ENCODE measurements at regions not wholly inside any gene's neighbourhood (a gene's known extent, or its start where the extent isn't known, plus 50 kb on each side); places are given as distances from the start of the nearest gene placed in this dataset.

DNA sequence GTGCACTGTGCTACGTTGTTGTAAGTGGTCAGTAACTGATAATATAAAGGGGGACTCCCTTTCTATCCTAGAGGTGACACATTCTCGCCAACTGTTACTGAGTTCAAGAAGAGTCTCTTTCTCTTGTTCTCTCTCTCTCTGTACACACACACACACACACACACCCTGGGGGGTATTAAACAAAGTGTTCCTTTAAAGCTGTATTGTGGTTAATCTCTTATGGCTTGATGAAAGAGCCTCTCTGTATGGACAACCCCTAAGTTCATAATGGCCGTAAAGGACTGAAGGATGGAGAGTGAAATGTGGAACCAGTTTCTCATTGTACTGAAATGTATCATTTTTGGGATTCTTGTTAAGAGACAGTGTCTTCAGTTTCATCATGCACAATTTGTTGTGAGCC is 145.2 kb upstream of the BMPER start:
- no peak for DNase-seq

DNA sequence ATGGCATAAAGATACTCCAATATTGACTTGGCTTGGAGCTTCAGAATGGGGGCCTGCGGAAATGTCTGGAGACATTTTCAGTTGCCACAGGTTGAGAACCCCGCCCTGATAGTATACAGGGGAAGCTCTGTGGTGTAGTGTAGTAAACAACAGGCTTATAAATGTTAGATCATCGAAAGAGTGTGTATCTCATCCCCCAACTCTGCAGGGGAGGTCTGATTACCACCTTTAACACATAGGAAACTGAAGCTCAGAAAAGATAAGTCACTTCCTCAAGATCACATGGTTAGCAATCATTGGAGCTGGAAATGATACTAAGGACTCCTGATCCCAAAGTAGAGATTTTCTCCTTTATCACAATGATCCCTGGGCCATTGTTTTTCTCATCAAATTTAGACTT is 144.5 kb upstream of the BMPER start:
- DNase-seq, result no peak

DNA sequence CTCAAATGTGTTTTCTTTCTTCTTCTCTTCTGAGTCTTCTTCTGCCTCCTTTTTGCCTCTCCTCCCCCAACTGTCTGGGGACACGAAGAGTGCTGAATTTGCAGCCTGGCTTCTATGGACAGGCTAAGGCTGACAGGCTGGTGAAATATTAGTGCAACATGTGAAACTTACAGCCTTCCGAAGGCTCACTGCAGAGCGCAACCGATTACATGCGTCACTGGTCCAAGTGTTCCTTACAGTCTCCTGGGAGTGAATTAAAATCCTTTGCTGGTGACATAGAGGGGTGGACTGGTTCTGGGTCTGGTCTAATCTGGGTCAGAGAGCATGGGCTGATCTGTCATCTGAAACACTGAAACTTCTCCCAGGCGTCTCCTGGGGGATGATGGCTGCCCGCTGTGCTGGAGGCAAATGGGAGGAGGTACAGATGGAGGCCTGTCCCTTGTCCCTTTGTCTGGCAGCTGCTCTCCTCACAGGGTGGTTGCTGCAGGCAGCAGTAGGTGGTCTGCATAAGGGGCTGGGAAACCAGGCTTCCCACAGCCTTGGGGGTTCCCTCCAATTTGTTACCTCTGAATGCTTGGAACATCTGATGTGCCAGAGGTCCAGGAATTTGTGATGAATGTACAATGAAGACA is 143.8 kb upstream of the BMPER start:
- no peak for DNase-seq

DNA sequence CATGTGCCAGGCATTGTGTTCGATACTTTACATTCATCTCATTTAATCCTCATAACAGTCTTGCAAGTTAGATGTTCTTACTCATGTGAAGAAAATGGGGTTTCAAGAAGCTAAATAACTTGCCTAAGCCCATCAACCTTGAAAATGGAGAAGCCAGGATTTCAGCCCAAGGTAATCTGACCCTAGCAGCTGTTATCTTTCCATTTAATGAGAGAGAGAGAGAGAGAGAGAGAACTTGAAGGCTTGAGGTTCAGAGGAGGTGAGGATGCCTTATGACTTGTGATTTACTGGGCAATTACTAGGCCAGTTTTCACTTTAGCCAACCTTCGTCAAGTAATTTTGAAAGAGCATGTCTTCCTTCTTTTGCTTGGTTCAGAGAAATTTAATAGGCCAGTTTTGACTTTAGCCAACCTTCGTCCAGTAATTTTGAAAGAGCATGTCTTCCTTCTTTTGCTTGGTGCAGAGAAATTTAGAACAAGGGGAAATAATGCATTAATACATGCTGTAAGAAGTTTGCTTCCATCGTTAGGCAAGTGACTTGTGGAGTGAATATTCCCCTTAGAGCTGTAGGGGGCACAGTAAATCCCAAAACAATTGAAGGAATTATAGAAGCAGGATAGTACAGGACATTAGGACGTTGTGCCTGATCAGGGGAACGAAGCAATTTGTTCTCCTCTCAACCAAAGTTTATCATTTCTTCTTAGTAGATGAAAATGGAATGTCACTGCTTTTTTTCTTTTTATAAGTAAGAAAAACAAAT is 143.0 kb upstream of the BMPER start:
- DNase-seq, result no peak

DNA sequence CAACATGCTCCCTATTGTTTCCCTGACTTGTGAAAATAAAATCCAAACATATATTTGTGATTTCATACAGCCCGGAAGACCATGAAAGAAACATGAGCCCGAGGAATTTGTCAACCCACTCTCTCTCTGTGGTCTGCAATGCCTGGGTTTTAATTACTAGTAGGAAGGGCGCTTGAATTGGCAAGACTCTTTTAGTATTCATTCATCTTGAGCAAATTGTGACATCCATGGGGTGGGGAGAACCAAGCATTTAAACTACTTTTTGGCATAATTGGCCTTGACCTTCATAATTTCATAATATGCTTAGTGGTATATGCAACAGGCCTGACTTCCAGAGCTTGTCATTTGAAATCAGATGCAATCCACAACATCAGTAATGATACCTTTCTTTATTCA is 142.4 kb upstream of the BMPER start:
- DNase-seq, result no peak

DNA sequence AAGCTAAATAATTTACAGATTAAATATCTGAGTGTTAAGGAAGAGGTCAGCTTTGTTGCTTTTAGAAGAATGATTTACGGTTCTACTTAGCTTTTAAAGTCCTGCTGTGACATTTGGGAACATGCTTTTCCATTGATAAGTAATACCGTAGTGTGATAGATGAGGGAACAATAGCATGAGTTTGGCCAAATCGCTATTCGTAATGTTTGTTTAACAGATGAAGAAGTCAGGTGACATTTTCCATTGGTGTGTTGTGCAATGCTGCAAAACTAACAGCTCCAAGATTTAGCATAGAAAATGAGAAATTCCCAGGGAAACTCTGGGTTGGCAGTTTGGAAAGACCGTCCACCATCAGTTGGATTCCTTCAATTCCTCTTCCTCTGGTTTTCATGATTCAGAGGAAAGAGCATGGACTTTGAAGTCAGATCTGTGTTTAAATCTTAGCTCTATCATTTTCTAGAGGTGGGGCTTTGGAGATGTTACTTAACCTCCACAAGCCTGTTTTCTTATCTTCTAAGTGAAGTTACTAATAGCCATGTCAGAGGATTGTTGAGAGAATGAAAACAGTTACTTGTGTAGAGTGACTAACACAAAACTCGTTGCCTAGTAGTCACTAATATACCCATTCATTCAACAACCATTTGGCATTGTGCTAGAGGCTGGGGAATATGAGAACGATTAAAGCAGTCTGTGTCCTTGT is 140.4 kb upstream of the BMPER start:
- DNase-seq, result no peak

DNA sequence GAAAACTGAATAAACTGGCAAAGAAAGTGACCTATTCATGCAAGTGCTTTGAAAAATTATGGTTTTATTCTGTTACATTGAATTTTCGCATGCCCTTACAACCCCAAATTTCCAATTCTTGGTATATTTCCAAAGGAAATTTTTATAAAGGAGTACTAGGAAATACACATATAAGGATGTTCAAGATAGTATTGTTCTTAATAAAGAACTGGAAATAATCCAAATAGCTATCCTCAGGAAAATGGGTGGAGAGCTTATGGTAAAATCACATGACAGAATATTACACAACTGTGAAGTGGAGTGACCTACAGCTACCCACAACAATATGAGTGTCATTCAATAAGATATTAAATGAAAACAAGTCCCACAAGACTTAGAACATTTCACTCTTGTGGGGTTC is 138.9 kb upstream of the BMPER start:
- DNase-seq, result no peak

DNA sequence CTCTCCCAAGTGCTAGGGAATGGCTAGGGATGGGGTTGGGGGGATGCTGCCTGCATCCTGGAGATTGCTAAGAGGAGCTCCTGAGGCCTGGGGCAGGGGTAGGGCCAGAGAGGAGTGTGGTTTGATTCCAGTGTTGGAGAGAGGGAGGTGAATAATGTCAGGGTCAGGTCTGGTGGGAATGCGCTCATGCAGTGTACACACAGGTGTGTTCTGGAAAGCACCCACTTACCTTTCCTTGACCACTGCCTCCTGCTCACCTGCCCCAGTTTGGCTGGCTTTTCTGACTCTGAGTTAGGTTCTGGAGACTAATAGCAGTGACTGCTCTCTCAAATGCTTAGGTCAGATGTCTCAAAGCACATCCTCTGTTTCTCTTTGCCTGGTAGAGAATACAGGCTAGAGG is 135.4 kb upstream of the BMPER start:
- no peak for DNase-seq

DNA sequence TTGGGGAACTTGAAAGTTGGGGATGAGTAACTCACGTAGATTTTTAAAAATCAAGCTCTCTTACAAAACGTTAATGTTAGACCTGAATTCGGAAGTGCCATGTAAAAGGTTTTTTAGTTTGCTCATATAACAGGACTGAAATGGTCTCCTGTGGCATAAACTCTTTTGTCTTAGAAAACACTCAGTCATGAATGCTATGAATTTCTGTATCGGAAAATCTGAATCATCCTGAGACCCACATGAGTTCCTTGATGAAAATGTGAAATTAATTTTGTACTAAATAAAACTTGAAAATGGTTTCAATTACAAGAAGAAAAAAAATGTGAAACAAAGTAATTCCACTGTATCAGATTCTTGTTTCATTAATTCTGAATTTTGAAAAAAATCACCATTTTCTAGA is 134.8 kb upstream of the BMPER start:
- no peak for DNase-seq

DNA sequence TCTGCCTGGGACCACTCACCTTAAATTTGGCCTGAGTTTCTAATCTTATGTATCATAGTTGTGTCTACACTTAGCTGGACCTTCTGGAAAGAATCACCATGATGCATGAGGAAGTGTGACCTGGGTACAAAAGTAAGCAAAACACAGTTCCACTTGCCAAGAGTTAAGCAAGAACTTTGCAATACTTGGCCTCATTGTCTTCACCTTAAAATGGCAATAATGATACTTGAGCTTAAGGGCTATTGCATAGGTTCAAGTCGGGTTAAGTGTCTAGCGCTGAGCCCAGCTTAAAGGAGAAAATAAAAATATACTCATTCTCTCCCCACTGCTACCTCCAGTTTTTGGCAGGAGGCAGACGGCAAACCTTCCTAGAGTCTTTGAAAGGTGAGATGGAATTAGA is 133.9 kb upstream of the BMPER start:
- no peak for DNase-seq

DNA sequence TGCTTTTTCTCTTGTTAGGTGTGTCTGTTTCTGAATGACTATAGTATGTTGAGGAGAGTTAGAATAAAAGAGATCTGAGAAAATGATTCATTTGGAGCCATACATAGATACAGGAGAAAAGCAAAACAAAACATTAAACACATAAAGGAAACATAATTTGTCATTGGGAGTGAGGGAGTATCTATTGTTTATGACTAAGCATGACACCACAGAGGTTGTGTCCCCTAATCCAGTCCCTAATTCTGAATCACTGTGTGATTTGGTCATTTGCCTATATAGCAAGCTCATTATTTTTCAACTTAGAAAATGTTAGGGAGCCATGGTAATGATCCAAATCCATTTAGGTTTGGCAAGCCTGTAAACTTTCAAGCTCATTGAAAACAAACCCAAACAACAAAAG is 132.3 kb upstream of the BMPER start:
- DNase-seq, result no peak

DNA sequence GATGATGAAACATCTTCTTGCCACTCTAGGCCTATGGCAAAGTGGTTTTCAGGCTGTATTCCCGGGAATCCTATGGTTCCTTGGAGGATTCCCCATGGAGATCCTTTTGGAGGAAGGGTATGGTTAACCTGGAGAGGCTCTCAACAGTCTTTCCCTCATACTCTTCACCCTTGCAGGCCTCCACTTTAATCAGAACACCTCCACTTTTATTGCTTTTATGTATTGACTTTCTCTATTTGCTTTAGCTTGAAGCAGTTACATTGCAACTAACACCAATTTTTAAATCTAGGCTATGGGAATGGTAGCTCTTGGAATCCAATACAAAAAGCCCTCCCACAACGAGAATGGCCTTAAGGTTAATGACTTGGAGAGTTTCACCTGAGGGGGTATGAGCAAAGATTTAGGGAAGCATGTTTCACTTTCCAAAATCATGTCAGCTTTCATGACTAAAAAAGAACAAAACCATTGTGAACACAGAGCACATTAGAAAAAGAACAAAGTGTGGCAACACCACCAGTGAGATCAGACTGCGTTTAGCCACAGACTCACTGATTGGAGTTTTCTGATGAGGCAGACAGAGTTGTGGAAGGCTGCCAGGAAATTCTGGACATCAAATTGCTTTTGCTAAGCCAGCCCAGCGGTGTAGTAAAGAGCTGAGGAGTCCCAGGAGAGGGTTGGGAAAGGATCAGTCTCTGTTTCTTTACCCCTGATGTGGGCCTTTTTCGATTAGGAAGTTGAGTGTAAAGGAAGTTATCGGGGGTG is 130.4 kb upstream of the BMPER start:
- DNase-seq, result no peak

DNA sequence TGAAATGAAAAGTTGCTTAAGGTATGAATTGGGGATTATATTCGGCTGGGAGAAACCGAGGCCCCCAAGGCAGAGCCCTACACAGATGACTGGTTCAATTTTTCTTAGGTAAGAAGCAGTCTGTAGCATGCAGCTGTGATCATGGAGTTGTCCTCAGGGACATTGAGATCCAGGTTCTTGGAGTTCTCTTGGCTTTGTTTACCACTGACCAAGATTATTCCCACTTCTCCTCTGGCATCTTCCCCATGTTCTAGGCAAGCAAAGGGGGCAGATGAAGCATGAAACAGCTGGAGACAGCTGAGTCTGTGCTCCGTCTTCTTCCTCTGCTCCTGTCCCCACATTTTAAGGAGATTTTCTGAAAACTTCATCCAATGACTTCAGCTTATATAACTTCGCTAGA is 129.5 kb upstream of the BMPER start:
- no peak for DNase-seq

DNA sequence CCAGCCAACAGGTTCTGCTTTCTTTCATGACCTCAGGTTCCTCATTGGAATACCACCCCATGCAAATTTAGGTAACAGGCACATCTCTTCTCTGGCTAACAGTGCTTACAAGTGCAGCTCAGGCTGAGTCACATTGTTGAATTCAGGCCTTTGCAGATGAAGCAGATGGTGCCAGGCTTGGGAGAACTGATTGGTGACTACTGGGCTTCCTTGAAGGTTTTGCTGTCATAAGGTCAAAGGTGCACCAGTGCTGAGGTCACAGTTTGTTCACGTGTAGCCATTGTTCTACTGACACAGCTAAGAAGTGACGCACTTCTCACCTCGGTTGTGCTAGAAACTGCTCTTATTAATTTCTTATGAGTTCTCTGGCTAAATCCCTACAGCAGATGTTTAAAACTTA is 128.6 kb upstream of the BMPER start:
- DNase-seq, result no peak

DNA sequence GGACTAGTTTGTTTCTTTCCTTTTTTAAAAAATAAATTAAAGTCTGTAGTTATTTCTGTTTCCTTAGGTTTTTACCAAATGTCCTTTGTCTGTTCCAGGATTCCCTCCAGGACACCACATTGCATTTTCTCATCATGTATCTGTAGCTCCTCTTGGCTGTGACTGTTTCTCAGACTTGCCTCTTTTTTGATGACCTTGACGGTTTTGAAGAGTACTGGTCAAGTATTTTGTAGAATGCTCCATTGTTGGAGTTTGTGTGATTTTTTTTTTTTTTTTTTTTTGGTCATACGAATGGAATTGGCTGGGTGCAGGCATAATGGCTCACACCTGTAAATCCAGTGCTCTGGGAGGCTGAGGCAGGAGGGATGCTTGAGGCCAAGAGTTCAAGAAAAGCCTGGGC is 127.1 kb upstream of the BMPER start:
- DNase-seq, result no peak

DNA sequence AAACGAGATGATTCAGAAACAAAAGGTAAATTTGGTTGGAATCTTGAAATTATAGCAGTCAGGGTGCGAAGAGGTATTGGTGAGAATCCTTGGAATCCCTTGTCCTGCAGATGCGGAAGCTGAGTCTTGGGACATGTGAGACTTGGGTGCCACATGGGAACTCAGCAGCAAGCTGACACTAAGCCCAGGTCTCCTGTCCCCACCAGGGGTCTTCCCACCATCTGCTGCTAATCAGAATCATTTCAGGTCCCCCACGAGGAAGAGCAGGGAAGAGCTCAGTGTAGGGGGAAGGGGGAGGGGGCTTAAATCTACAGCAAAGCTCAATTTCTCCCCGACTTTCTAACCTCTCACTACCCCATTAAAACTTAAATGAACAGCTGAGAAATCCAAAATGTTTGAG is 126.1 kb upstream of the BMPER start:
- DNase-seq, result no peak

DNA sequence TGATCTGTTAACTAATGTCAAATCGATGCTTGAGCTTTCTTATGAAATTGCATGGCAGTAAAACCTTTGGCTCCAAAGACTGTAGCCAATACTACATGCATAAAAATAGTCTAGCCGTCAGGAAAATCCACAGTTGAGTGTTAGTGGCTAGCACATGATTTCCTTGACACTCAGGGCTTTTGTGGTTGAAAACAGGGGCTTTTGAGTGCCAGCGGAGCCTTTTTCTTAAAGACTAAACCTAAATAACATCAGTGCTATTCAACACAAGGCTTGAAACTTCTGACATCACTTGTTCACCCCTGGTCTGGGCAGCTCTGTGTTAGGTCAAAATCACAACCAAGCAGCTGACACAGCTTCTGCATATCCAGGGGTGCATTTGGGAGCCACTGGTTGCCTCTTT is 124.2 kb upstream of the BMPER start:
- no peak for DNase-seq

DNA sequence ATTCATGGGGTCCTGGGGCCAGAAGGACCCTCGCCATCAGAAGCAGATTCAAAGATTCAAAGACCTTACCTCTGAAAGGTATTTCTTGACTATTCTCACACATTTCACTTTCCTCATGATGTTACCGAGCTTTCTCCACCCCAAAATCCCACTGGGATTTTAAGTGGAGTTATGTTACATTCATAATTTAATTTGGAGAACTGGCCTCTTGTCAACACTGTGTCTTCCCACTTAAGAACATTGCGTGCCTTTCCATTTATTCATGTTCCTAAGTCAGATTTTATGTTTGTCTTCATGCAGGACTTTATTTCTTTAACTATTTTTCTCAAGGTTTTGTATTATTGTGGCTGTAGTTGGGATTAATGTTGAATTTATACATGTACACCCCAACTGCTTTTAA is 123.5 kb upstream of the BMPER start:
- no peak for DNase-seq

DNA sequence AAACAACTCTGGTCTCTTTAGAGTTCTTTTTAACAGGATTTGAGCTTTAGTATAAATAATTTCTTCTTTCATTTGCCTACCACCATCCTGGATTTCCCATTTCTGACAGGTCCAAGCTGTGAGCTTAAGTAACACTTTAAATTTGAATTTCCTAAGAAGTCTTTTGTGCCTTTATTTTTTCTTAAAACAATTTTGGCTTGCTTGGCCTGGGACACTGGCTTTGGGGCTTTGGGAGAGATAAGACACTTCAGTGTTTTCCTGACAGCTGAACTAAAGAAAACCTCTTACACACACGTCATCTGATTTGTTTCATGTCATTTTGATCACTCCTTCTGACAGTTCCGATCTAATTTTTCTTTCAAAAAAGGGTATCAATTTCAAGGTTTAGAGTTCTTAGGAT is 121.3 kb upstream of the BMPER start:
- no peak for DNase-seq

DNA sequence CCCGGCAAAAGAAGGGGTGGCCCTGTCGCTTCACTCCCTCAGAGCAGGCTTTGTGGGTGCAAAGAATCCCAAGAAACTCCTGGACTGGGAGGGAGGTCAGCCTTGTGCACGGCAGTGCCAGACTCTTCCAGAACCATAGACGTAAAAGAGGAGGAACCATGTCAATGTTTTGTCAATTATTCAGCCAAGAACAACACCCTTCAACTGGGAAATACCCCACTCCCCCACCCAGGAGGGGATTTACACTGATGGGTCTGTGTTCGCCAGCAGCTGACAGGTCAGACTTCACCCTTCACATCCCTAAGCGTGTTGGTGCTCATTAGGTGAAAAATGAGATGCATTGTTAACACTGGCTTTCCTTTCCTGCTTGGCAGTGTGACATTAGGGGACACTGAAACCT is 116.8 kb upstream of the BMPER start:
- no peak for DNase-seq

DNA sequence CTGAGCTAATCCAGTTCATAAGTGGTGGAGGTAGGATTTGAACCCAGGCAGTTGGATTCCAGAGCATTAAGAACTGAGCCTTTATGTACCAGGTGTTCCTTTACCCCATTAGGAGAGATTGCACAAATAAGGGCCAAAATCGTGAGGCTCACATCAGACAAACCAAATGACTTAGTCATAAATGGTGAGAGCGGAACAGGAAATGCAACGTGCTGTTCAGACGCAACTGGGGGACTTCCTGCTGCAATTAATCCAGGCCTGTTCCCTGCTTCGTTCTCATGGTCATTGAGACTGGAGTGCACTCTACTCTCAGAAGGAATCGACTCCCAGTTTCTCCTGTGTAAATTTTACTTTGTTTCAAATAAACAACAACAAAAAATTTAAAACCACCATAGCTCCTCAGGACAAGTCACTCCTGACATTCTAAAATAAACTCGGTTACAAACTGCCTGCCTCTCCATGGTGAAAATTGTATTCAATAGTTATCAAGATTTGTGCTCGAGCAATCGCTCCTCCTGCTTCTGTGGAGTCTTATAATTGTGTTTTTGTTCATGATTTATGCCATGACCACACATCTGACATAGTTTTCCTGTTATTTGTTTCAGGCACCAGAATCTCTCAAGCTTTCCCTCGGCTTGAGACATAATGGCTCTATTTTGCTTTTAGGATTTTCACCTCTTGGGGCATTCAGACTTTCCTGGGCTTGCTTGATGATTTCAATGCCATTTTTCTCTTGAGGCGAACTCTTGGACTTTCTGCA is 115.3 kb upstream of the BMPER start:
- no peak for DNase-seq

DNA sequence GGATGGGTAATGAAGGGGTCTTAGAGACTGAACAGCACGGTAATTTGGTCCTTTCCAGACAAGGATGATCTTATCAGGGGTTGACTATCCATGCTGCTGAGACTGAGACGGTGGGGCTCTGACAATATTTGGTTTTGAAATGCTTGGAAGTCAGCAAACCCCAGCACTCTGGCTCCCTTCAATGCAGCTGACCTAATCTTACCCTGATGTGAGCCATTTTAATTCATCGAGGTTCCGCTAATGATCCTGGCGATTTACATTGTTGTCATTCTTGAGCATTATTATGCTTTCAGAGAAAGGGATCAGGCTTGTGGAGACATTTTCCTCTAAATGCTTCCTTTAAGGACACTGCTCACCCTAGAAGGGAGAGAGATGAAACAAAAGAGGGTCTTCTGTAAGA is 114.6 kb upstream of the BMPER start:
- DNase-seq, result no peak

DNA sequence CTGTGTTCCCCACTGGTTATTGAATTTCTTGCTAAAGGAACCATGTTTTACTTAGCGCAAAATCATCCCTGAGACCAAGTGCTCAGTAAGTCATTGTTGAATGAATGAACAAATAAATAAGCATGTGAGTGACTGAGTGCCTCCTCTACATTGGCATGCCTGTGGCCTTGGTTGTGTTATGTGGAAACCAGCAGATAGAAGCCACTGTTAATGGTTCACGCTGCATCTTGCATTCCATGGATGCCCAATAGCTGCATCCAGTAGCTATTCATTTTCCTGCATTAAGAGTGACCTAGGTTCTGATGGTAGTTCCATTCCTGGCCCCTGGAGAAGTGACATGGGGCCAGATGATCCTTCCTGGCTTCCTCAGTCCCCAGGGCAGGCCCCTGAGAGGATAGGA is 113.3 kb upstream of the BMPER start:
- no peak for DNase-seq

All from activated CD4-positive, alpha-beta T cell treated with anti-CD3 and anti-CD28 coated beads, Interleukin-2, amount 50 U/mL, for 48 hours (primary cell).